ENCODE measurements at regions not wholly inside any gene's neighbourhood (a gene's known extent, or its start where the extent isn't known, plus 50 kb on each side); places are given as distances from the start of the nearest gene placed in this dataset. TPM values are rescaled to one million over a fixed set of nuclear protein-coding genes. Genes with fewer than 3 reads are reported as not detected.

Small RNA genes in the stretch of these regions (small RNA-seq; reads per million reads assigned to genes)
- not detected for gene AC004866.1 (ENCODE audit: low replicate concordance)

Data from temporal lobe (tissue), 1 donor.